A673 (cell line): ENCODE measurements at regions not wholly inside any gene's neighbourhood (a gene's known extent, or its start where the extent isn't known, plus 50 kb on each side); places are given as distances from the start of the nearest gene placed in this dataset.

Experiments used
- EZH2 ChIP-seq: fragments of 200-600 bp; sonication (generic); IDR thresholded peaks from 2 replicates; pipeline ENCODE4 v1.6.1; 2017; ENCODE audit warnings: borderline replicate concordance, low read depth, mild to moderate bottlenecking, mixed read lengths, antibody characterized with exemption, low read length; ENCODE audit not compliant: poor library complexity, severe bottlenecking
- TF ChIP-seq, protein P1 (sequence below): fragments of 300-800, 200-600 bp; sonication (generic); conservative IDR thresholded peaks from 2 replicates; pipeline ENCODE4 v1.5.1; 2017; ENCODE audit warnings: low read depth, mild to moderate bottlenecking, antibody characterized with exemption, low read length, moderate library complexity, mixed read lengths

- TF ChIP-seq, protein P1, sequence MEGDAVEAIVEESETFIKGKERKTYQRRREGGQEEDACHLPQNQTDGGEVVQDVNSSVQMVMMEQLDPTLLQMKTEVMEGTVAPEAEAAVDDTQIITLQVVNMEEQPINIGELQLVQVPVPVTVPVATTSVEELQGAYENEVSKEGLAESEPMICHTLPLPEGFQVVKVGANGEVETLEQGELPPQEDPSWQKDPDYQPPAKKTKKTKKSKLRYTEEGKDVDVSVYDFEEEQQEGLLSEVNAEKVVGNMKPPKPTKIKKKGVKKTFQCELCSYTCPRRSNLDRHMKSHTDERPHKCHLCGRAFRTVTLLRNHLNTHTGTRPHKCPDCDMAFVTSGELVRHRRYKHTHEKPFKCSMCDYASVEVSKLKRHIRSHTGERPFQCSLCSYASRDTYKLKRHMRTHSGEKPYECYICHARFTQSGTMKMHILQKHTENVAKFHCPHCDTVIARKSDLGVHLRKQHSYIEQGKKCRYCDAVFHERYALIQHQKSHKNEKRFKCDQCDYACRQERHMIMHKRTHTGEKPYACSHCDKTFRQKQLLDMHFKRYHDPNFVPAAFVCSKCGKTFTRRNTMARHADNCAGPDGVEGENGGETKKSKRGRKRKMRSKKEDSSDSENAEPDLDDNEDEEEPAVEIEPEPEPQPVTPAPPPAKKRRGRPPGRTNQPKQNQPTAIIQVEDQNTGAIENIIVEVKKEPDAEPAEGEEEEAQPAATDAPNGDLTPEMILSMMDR, result no peak
- no peak for TF ChIP-seq EZH2
Measured at GRCh38 chr10:108496106-108496505, 1331.6 kb upstream of the SORCS1 start.
